Heart right ventricle (tissue), 16 donors: ENCODE measurements at regions not wholly inside any gene's neighbourhood (a gene's known extent, or its start where the extent isn't known, plus 50 kb on each side); places are given as distances from the start of the nearest gene placed in this dataset.

Experiments
- ATAC-seq, 8 donors: fragments of 200-7000 bp; cut with Tn5 transposase; one replicate each; pipeline ENCODE4 v1.9.1; 2020; ENCODE audit warnings: mild to moderate bottlenecking in 8 of 8, moderate library complexity in 8 of 8, moderate number of reproducible peaks in 1 of 8
- DNase-seq, 2 donors: peaks; one replicate each; pipeline ENCODE4 v3.0.0-alpha.2; 2020
- H3K27ac ChIP-seq, 10 donors: fragments of 200-600 bp; sonication (generic) in 2 of 10; one replicate each; pipeline versions ENCODE4 v1.5.0 to v1.8.0; 2020 to 2022; ENCODE audit warnings: mild to moderate bottlenecking in 3 of 10
- H3K27me3 ChIP-seq, 7 donors: fragments of 200-600 bp; one replicate each; pipeline ENCODE4 v1.8.0; 2021 to 2022; ENCODE audit warnings: mild to moderate bottlenecking in 2 of 7
- H3K36me3 ChIP-seq, 9 donors: fragments of 200-600 bp; sonication (generic) in 1 of 9; one replicate each; pipeline versions ENCODE4 v1.5.0 to v1.8.0; 2020 to 2022; ENCODE audit warnings: mild to moderate bottlenecking in 2 of 9
- H3K4me1 ChIP-seq, 9 donors: fragments of 200-600 bp; sonication (generic) in 1 of 9; one replicate each; pipeline versions ENCODE4 v1.5.0 to v1.8.0; 2020 to 2022; ENCODE audit warnings: mild to moderate bottlenecking in 4 of 9
- H3K4me3 ChIP-seq, 10 donors: fragments of 200-600 bp; sonication (generic) in 2 of 10; one replicate each; pipeline versions ENCODE4 v1.5.0 to v1.8.0; 2020 to 2022; ENCODE audit warnings: mild to moderate bottlenecking in 7 of 10, moderate library complexity in 2 of 10
- H3K9me3 ChIP-seq, 11 donors: fragments of 200-600 bp in 10 of 11; sonication (generic) in 2 of 11; one replicate each; pipeline versions ENCODE4 v1.5.0 to v1.8.0; 2013 to 2022; ENCODE audit warnings: mild to moderate bottlenecking in 2 of 11, control low read depth in 1 of 11, moderate library complexity in 1 of 11
- CTCF ChIP-seq, 9 donors: fragments of 200-600 bp; sonication (generic) in 2 of 9; IDR thresholded peaks; one replicate each; pipeline versions ENCODE4 v1.5.0 to v1.8.0; 2021 to 2022; ENCODE audit warnings: antibody characterized with exemption in 9 of 9, mild to moderate bottlenecking in 5 of 9, moderate library complexity in 1 of 9
- WGBS, 2 donors: extraction: QIAGEN DNeasy Blood & Tissue Kit; methylation state at CpG; one replicate each; pipeline ENCODE4 v1.1.7; 2013; ENCODE audit warnings: inconsistent platforms in 1 of 2; 5-methylcytosine and 5-hydroxymethylcytosine counted together
- intact Hi-C, 10 donors: fragments of 100-400 bp; cut with DNase I; formaldehyde crosslinking; loops; one replicate each; pipeline versions ENCODE4 v1.11.1 to v1.14.2; 2022
- donor health status: Arrhythmogenic right ventricular cardiomyopathy.
- donor health status: ischemic (EF 13 %, LVEDD 7.1; RV severe dilation, severe dysfunction).
- donor health status: healthy with polysubstance abuse.
- donor health status: DM: no; HTN: yes; CAD: no.
- donor health status: DM: no; HTN: no; CAD: no.
- donor health status: ischemic (EF 25% LVEDD 6.9; RV normal size, moderate dysfunction).
- donor health status: ischemic (EF 25% LVEDD 5.7; RV mildly dilated, moderate dysfunction).
- donor health status: healthy.
- donor health status: DM: yes; HTN: yes; CAD: no.
- donor health status: Ischemic cardiomyopathy.
- donor health status: ischemic (EF 35%, LVEDD 5.7; RV mildly dilated, moderate dysfunction).
- donor health status: nonischemic (EF 11% LVEDD 7.7; RV severe dilation, severe dysfunction).
- donor health status: DM: yes; HTN: yes; CAD: no.
- donor health status: PGD.
- donor health status: ischemic (EF 29% LVEDD 5.4; RV normal size, mild dysfunction).
- donor health status: nonischemic (EF 23%, LVEDD 6.1; RV moderate dilation, normal function).

GRCh38 chr6:99136488-99136887 lies 188.7 kb upstream of the FBXL4 start:
- WGBS, 2 donors, result 40 to 47% methylated on average over 3 of the region's 3 CpGs
- Histone ChIP-seq H3K27me3 (peaks cover 0 to 10% (median 0%) of the 10 kb centered on the region in 7 donors), H3K4me3 (no peak overlapping the region), H3K9me3 (no peaks in the 10 kb centered on the region), H3K27ac (no peak overlapping the region), H3K36me3 (no peaks in the 10 kb centered on the region), H3K4me1 (no peaks in the 10 kb centered on the region)
- intact Hi-C loops, result no loop called here
- DNase-seq (no peak), ATAC-seq (no peak)
- no peak for TF ChIP-seq CTCF (IDR thresholded peaks at IDR 0.05)

GRCh38 chr6:99132026-99132635 lies 184.4 kb upstream of the FBXL4 start:
- no peak overlapping the region for H3K27ac ChIP-seq
- ATAC-seq, result no peak
- 83 to 93% methylated on average over 4 of the region's 4 CpGs for WGBS, 2 donors

GRCh38 chr6:99130897-99131873 lies 183.4 kb upstream of the FBXL4 start:
- H3K27me3 ChIP-seq, result no peaks in the 10 kb centered on the region
- no peaks in the 10 kb centered on the region for H3K36me3 ChIP-seq
- no peak for ATAC-seq
- peak in 1 of 9 donors; percentile 11 for TF ChIP-seq CTCF (IDR thresholded peaks at IDR 0.05)
- no peaks in the 10 kb centered on the region for H3K4me1 ChIP-seq
- 58 to 64% methylated on average over 15 of the region's 15 CpGs for WGBS, 2 donors
- no peak for DNase-seq
- no peak overlapping the region for H3K4me3 ChIP-seq
- no peak overlapping the region for H3K27ac ChIP-seq
- intact Hi-C loops, result no loop called here
- H3K9me3 ChIP-seq, result no peaks in the 10 kb centered on the region

More at GRCh38 chr6:99132026-99132635, 184.4 kb upstream of the FBXL4 start:
- H3K9me3 ChIP-seq, result no peaks in the 10 kb centered on the region
- intact Hi-C loops, result no loop called here
- H3K36me3 ChIP-seq, result no peaks in the 10 kb centered on the region
- H3K27me3 ChIP-seq, result peaks cover 0 to under 1% (median 0%) of the 10 kb centered on the region in 7 donors
- no peak for TF ChIP-seq CTCF (IDR thresholded peaks at IDR 0.05)
- H3K4me3 ChIP-seq, result no peak overlapping the region
- H3K4me1 ChIP-seq, result no peaks in the 10 kb centered on the region
- no peak for DNase-seq

- DNase-seq (no peak), ATAC-seq (no peak)
- WGBS, 2 donors, result 91 to 95% methylated on average over 2 of the region's 2 CpGs
- no peak overlapping the region for H3K4me3 ChIP-seq
- H3K4me1 ChIP-seq, result no peaks in the 10 kb centered on the region
- H3K27me3 ChIP-seq, result no peaks in the 10 kb centered on the region
- no peak for TF ChIP-seq CTCF (IDR thresholded peaks at IDR 0.05)
- no peaks in the 10 kb centered on the region for H3K36me3 ChIP-seq
- no peak overlapping the region for H3K27ac ChIP-seq
- intact Hi-C loops, result loop anchor here in 2 of 10 donors (10.0 kb wide), 2 partner anchors 285 to 1945 kb away; no protein-coding TSS in a partner anchor
- H3K9me3 ChIP-seq, result no peaks in the 10 kb centered on the region
These were observed 182.1 kb upstream of the FBXL4 start for GRCh38 chr6:99129835-99130234.
